Esophagus (tissue), 2 donors: ENCODE measurements at regions not wholly inside any gene's neighbourhood (a gene's known extent, or its start where the extent isn't known, plus 50 kb on each side); places are given as distances from the start of the nearest gene placed in this dataset.

Source experiments
- H3K27ac ChIP-seq, 2 donors: one replicate each; pipeline ENCODE4 v1.5.1; 2013; ENCODE audit warnings: low read depth in 2 of 2, mild to moderate bottlenecking in 2 of 2, inconsistent platforms in 1 of 2, low read length in 1 of 2, moderate library complexity in 1 of 2
- H3K27me3 ChIP-seq, 2 donors: one replicate each; pipeline ENCODE4 v1.6.1; 2013; ENCODE audit warnings: low read length in 2 of 2, control low read depth in 1 of 2, mild to moderate bottlenecking in 1 of 2; ENCODE audit not compliant: insufficient read depth in 2 of 2, control insufficient read depth in 1 of 2
- H3K36me3 ChIP-seq, 2 donors: one replicate each; pipeline ENCODE4 v1.6.1; 2013; ENCODE audit warnings: low read length in 1 of 2; ENCODE audit not compliant: control insufficient read depth in 2 of 2, insufficient read depth in 2 of 2
- H3K4me1 ChIP-seq, 2 donors: one replicate each; pipeline ENCODE4 v1.6.1; 2013; ENCODE audit warnings: low read length in 1 of 2; ENCODE audit not compliant: control insufficient read depth in 2 of 2, insufficient read depth in 2 of 2
- H3K4me3 ChIP-seq, 2 donors: one replicate each; pipeline ENCODE4 v1.5.1; 2013; ENCODE audit warnings: low read length in 2 of 2, mild to moderate bottlenecking in 2 of 2, low read depth in 1 of 2, moderate library complexity in 1 of 2
- H3K9me3 ChIP-seq, 2 donors: one replicate each; pipeline ENCODE4 v1.6.1; 2013; ENCODE audit warnings: mild to moderate bottlenecking in 2 of 2, low read depth in 1 of 2, low read length in 1 of 2, moderate library complexity in 1 of 2; ENCODE audit not compliant: control insufficient read depth in 2 of 2, insufficient read depth in 1 of 2
- WGBS, 2 donors: extraction: QIAGEN DNeasy Blood & Tissue Kit; methylation state at CpG; one replicate each; pipeline ENCODE4 v1.1.7; 2013; 5-methylcytosine and 5-hydroxymethylcytosine counted together
- donor health status: healthy with polysubstance abuse.
- donor health status: Bipolar disorder and iron deficiency.

- H3K36me3 ChIP-seq = no peaks in the 10 kb centered on the region
- 85 to 92% methylated on average over 2 of the region's 2 CpGs for WGBS, 2 donors
- no peaks in the 10 kb centered on the region for H3K4me1 ChIP-seq
- no peaks in the 10 kb centered on the region for H3K9me3 ChIP-seq
- no peak overlapping the region for H3K4me3 ChIP-seq
- H3K27ac ChIP-seq = no peak overlapping the region
- H3K27me3 ChIP-seq = no peaks in the 10 kb centered on the region
Measured at GRCh38 chr7:118009419-118009818, 136.2 kb upstream of the CTTNBP2 start.

- no peak overlapping the region for H3K4me3 ChIP-seq
- H3K27me3 ChIP-seq = no peaks in the 10 kb centered on the region
- no peaks in the 10 kb centered on the region for H3K4me1 ChIP-seq
- H3K36me3 ChIP-seq = no peaks in the 10 kb centered on the region
- H3K27ac ChIP-seq = no peak overlapping the region
- no peaks in the 10 kb centered on the region for H3K9me3 ChIP-seq
- WGBS, 2 donors = 86 to 89% methylated on average over 3 of the region's 3 CpGs
Measured at GRCh38 chr7:118011652-118012051, 138.4 kb upstream of the CTTNBP2 start.

DNA sequence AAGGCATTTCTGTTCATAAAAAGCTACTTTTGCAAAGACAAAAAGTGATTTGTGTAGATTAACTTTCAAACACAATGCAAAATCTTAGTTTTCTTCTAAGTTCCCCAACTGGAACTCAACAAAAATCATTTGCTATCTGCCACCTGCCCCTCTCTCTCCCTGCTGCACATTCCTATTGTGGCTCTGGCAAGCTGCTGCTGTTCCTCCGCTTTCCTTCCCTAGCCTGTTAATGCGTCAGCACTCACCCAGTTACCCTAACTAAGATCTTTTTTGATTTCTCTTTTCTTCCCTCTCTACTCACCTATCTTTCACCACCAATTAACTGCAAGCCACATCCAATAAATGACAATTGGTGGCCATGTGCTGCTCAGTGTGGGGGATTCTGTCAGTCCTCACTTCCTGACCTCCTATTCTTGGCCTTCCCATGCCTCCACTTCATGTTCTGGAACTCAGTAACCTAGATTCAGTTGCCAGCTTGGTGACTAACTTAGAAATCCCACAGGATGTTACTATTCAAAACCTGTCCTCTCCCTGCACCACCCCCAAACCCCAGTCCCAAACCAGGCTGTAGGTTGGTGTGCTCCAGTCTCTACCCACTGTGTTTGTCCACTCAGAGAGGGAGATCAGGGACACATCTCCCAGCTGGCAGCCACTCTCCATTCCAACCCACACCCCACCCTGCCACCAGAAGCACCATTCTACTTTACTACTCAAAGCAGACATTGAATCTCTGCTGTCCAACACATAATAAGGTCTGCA lies 140.2 kb upstream of the CTTNBP2 start:
- no peaks in the 10 kb centered on the region for H3K4me1 ChIP-seq
- no peaks in the 10 kb centered on the region for H3K9me3 ChIP-seq
- H3K27me3 ChIP-seq = no peaks in the 10 kb centered on the region
- 100% methylated on average over 2 of the region's 2 CpGs for WGBS, 2 donors
- H3K4me3 ChIP-seq = no peak overlapping the region
- no peak overlapping the region for H3K27ac ChIP-seq
- no peaks in the 10 kb centered on the region for H3K36me3 ChIP-seq

- Histone ChIP-seq H3K9me3 (no peaks in the 10 kb centered on the region), H3K27me3 (no peaks in the 10 kb centered on the region), H3K4me3 (no peak overlapping the region), H3K36me3 (no peaks in the 10 kb centered on the region), H3K27ac (no peak overlapping the region), H3K4me1 (no peaks in the 10 kb centered on the region)
- 61 to 66% methylated on average over 2 of the region's 2 CpGs for WGBS, 2 donors
Measured at GRCh38 chr7:118022546-118022945, 149.3 kb upstream of the CTTNBP2 start.

- Histone ChIP-seq H3K36me3 (no peaks in the 10 kb centered on the region), H3K4me3 (no peak overlapping the region), H3K9me3 (no peaks in the 10 kb centered on the region), H3K4me1 (no peaks in the 10 kb centered on the region), H3K27me3 (no peaks in the 10 kb centered on the region), H3K27ac (no peak overlapping the region)
- WGBS, 2 donors = 68 to 79% methylated on average over 2 of the region's 2 CpGs
Measured at GRCh38 chr7:118026791-118027190, 153.6 kb upstream of the CTTNBP2 start.

GRCh38 chr7:118028226-118028625 lies 155.0 kb upstream of the CTTNBP2 start:
- Histone ChIP-seq H3K4me3 (no peak overlapping the region), H3K27me3 (no peaks in the 10 kb centered on the region), H3K27ac (no peak overlapping the region), H3K36me3 (no peaks in the 10 kb centered on the region), H3K9me3 (no peaks in the 10 kb centered on the region), H3K4me1 (no peaks in the 10 kb centered on the region)
- WGBS, 2 donors = 90 to 93% methylated on average over 5 of the region's 5 CpGs

DNA sequence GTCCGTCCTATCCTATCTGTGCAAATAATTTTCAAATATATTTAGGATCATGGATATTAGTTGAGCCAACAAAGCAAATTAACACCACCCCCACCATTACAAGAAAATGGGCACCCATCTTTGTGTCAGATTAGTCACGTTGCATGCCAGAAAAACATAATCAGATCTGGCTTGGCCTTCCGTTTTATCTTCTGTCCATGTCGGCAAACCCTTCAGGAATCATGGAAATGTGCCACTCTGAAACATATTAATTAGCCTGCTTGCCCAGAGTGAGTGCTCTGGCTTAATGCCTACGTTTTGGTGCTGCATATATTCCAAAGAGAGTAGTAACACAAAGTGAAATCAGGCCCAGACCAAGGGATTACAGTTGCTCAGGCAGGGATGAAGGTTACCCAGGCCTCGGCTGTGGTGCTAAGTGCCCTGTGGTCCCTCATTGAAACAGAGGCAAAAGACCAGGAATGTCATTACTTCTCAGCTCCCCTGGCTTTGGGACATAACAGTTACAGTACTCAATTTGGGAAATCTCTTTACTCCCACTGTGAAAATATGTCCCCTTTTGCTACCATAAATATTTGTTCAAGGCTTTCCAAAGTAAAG lies 154.0 kb upstream of the LSM8 start:
- Histone ChIP-seq H3K27ac (no peak overlapping the region), H3K9me3 (no peaks in the 10 kb centered on the region)
- WGBS, 2 donors = 32 to 38% methylated on average over 6 of the region's 6 CpGs

DNA sequence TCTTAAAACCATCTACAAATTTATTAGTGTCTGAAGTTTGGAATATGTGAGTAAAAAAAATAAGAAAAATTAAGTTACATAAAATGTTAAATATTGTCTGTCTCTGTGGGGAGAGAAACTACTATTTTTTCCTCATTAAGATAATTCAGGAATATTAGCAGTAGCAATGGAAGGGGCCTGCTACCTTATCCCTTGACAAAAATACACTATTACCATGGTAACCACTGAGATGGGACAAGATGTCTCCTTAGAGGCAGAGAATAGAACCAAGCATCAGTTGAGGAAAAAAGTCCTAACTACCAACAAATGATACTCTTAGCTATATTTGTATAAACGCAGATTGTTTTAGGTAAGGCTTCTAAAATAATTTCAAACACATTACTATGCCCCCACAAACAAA lies 150.7 kb upstream of the LSM8 start:
- no peak overlapping the region for H3K27ac ChIP-seq
- no peaks in the 10 kb centered on the region for H3K4me1 ChIP-seq
- 79 to 94% methylated on average over 1 of the region's 1 CpG for WGBS, 2 donors
- H3K9me3 ChIP-seq = no peaks in the 10 kb centered on the region
- no peaks in the 10 kb centered on the region for H3K27me3 ChIP-seq
- no peak overlapping the region for H3K4me3 ChIP-seq
- H3K36me3 ChIP-seq = no peaks in the 10 kb centered on the region

More for the DNA sequence above, 154.0 kb upstream of the LSM8 start:
- H3K4me3 ChIP-seq = no peak overlapping the region
- no peaks in the 10 kb centered on the region for H3K36me3 ChIP-seq
- H3K27me3 ChIP-seq = no peaks in the 10 kb centered on the region
- no peaks in the 10 kb centered on the region for H3K4me1 ChIP-seq

DNA sequence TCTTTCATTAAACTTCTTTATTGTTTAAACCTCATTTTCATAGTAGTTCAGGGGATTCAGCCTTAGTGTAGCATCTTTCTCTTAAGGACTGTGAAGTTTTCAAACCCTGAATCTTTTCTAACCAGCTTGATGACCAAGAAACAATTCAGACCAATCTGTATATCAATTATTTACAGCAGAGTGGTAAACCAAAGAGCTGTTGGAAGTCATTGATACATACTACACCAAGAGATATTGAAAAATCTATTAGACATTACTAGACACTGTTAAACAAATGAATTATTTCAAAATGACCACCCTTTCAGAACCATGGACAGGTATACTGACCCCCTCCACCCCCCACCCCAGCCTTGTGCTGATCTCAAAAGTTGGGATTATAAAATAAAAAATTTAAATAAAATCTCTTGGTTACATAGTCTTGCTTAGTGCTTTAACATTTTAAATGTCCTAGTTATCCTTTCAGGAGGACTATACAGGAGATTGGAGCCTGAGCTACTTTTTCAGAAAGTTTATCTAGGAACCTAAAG lies 143.9 kb upstream of the LSM8 start:
- Histone ChIP-seq H3K4me1 (no peaks in the 10 kb centered on the region), H3K27ac (no peak overlapping the region), H3K9me3 (no peaks in the 10 kb centered on the region), H3K27me3 (no peaks in the 10 kb centered on the region), H3K36me3 (no peaks in the 10 kb centered on the region), H3K4me3 (no peak overlapping the region)

DNA sequence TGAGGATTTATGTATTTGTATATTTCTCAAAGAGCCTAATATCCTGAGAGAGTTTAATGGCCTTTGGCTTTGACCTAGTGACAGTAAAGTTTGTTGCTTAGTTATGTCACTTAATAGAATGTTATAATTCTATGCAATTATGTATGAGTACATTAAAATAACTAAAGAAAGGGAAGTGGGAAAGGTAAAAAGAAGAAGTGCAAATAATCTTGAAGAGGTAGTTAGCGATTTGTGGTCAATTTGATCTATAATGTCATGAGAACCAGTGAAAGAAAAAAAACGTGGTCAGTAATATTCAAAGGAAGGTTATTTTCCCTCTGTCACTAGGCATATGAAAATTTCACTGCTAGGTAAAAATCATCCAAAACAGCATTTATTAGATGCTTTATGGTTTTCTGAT lies 143.4 kb upstream of the LSM8 start:
- no peak overlapping the region for H3K4me3 ChIP-seq
- 70 to 77% methylated on average over 2 of the region's 2 CpGs for WGBS, 2 donors

More for the DNA sequence above, 143.4 kb upstream of the LSM8 start:
- Histone ChIP-seq H3K36me3 (no peaks in the 10 kb centered on the region), H3K27me3 (no peaks in the 10 kb centered on the region), H3K27ac (no peak overlapping the region), H3K4me1 (no peaks in the 10 kb centered on the region), H3K9me3 (no peaks in the 10 kb centered on the region)
